HUES48 (cell line): ENCODE measurements at regions not wholly inside any gene's neighbourhood (a gene's known extent, or its start where the extent isn't known, plus 50 kb on each side); places are given as distances from the start of the nearest gene placed in this dataset.

Source experiments
- H3K27ac ChIP-seq: one replicate; pipeline ENCODE4 v1.7.0; 2013; ENCODE audit warnings: low read depth, low read length, inconsistent platforms
- H3K27me3 ChIP-seq: 2 replicates; pipeline ENCODE4 v1.6.1; 2013; ENCODE audit warnings: mild to moderate bottlenecking, low read length; ENCODE audit not compliant: control insufficient read depth, insufficient read depth
- H3K36me3 ChIP-seq: 2 replicates; pipeline ENCODE4 v1.6.1; 2013; ENCODE audit warnings: low read length; ENCODE audit not compliant: control insufficient read depth, insufficient read depth
- H3K4me1 ChIP-seq: 2 replicates; pipeline ENCODE4 v1.6.1; 2013; ENCODE audit warnings: mild to moderate bottlenecking, low read length; ENCODE audit not compliant: control insufficient read depth, insufficient read depth
- H3K4me3 ChIP-seq: 2 replicates; pipeline ENCODE4 v1.5.1; 2013; ENCODE audit warnings: mild to moderate bottlenecking, low read depth, low read length
- H3K9ac ChIP-seq: 2 replicates; pipeline ENCODE4 v1.6.1; 2013; ENCODE audit warnings: mild to moderate bottlenecking, low read depth, low read length, moderate library complexity
- H3K9me3 ChIP-seq: 2 replicates; pipeline ENCODE4 v1.6.1; 2013; ENCODE audit warnings: low read length; ENCODE audit not compliant: control insufficient read depth, insufficient read depth

- H3K27me3 ChIP-seq: no peaks in the 10 kb centered on the region
- H3K4me1 ChIP-seq: no peaks in the 10 kb centered on the region
- no peaks in the 10 kb centered on the region for H3K9me3 ChIP-seq
- H3K4me3 ChIP-seq: no peak overlapping the region
- H3K27ac ChIP-seq: no peak overlapping the region
- H3K36me3 ChIP-seq: no peaks in the 10 kb centered on the region
- no peak overlapping the region for H3K9ac ChIP-seq
Measured at GRCh38 chr2:192253692-192254091, 59.0 kb upstream of the TMEFF2 start.

GRCh38 chr2:192250961-192251360, 56.2 kb upstream of the TMEFF2 start:
- Histone ChIP-seq H3K9ac (no peak overlapping the region), H3K27me3 (no peaks in the 10 kb centered on the region), H3K4me1 (no peaks in the 10 kb centered on the region), H3K27ac (no peak overlapping the region), H3K36me3 (no peaks in the 10 kb centered on the region), H3K9me3 (no peaks in the 10 kb centered on the region), H3K4me3 (no peak overlapping the region)

- Histone ChIP-seq H3K9me3 (no peaks in the 10 kb centered on the region), H3K4me1 (no peaks in the 10 kb centered on the region), H3K27me3 (no peaks in the 10 kb centered on the region), H3K9ac (no peak overlapping the region), H3K27ac (no peak overlapping the region), H3K4me3 (no peak overlapping the region), H3K36me3 (no peaks in the 10 kb centered on the region)
Measured at GRCh38 chr2:192247456-192247855, 52.7 kb upstream of the TMEFF2 start.

GRCh38 chr2:192246297-192246696, 51.6 kb upstream of the TMEFF2 start:
- Histone ChIP-seq H3K36me3 (no peaks in the 10 kb centered on the region), H3K4me3 (no peak overlapping the region), H3K9ac (no peak overlapping the region), H3K27me3 (no peaks in the 10 kb centered on the region), H3K4me1 (no peaks in the 10 kb centered on the region), H3K27ac (no peak overlapping the region), H3K9me3 (no peaks in the 10 kb centered on the region)

GRCh38 chr2:192245329-192245728, 50.6 kb upstream of the TMEFF2 start:
- Histone ChIP-seq H3K4me1 (no peaks in the 10 kb centered on the region), H3K27ac (no peak overlapping the region), H3K4me3 (no peak overlapping the region), H3K27me3 (no peaks in the 10 kb centered on the region), H3K9ac (no peak overlapping the region), H3K9me3 (no peaks in the 10 kb centered on the region), H3K36me3 (no peaks in the 10 kb centered on the region)
